ENCODE measurements at regions not wholly inside any gene's neighbourhood (a gene's known extent, or its start where the extent isn't known, plus 50 kb on each side); places are given as distances from the start of the nearest gene placed in this dataset.

- no peak for TF ChIP-seq CTCF (conservative IDR thresholded peaks at IDR 0.05; ENCODE audit: low read length)
- TF ChIP-seq EZH2phosphoT487 (IDR thresholded peaks at IDR 0.05; ENCODE audit: borderline replicate concordance): no peak
Observed at GRCh38 chr17:70468661-70469060, 299.3 kb downstream of the KCNJ2 start.

Data from Loucy (cell line).